Stimulated activated memory B cell treated with anti-CD40 and anti-IgM and Interleukin-4, amounts not matched to agents 10 μg/mL and 1 μg/mL and 100 μg/mL, for 72 hours (primary cell): ENCODE measurements at regions not wholly inside any gene's neighbourhood (a gene's known extent, or its start where the extent isn't known, plus 50 kb on each side); places are given as distances from the start of the nearest gene placed in this dataset.

Experiments
- ATAC-seq: fragments of 150-1000 bp; cut with Tn5 transposase; 2 replicates; pipeline ENCODE4 v1.10.0; 2021
- H3K27ac Mint-ChIP-seq: one replicate; pipeline ENCODE4 v1.8.0; 2022; ENCODE audit warnings: mild to moderate bottlenecking, mixed read lengths
- H3K27me3 Mint-ChIP-seq: one replicate; pipeline ENCODE4 v1.8.0; 2022; ENCODE audit warnings: mixed read lengths
- H3K36me3 Mint-ChIP-seq: one replicate; pipeline ENCODE4 v1.8.0; 2022; ENCODE audit warnings: mixed read lengths
- H3K4me1 Mint-ChIP-seq: one replicate; pipeline ENCODE4 v1.8.0; 2022; ENCODE audit warnings: mixed read lengths
- H3K4me3 Mint-ChIP-seq: one replicate; pipeline ENCODE4 v1.8.0; 2022; ENCODE audit warnings: mild to moderate bottlenecking, moderate library complexity, mixed read lengths
- H3K9me3 Mint-ChIP-seq: one replicate; pipeline ENCODE4 v1.8.0; 2022; ENCODE audit warnings: mixed read lengths

GRCh38 chr10:36168777-36169176, 526.7 kb upstream of the FZD8 start:
- H3K4me3 Mint-ChIP-seq, result no peak overlapping the region
- ATAC-seq, result no peak
- H3K27me3 Mint-ChIP-seq, result no peaks in the 10 kb centered on the region
- no peak overlapping the region for H3K27ac Mint-ChIP-seq
- no peaks in the 10 kb centered on the region for H3K4me1 Mint-ChIP-seq
- no peaks in the 10 kb centered on the region for H3K36me3 Mint-ChIP-seq
- peaks cover 3% of the 10 kb centered on the region for H3K9me3 Mint-ChIP-seq

GRCh38 chr10:36164556-36165504, 522.7 kb upstream of the FZD8 start:
- no peak overlapping the region for H3K27ac Mint-ChIP-seq
- no peak for ATAC-seq
- peaks cover 3% of the 10 kb centered on the region for H3K9me3 Mint-ChIP-seq
- no peaks in the 10 kb centered on the region for H3K36me3 Mint-ChIP-seq
- no peaks in the 10 kb centered on the region for H3K27me3 Mint-ChIP-seq
- H3K4me3 Mint-ChIP-seq, result no peak overlapping the region
- H3K4me1 Mint-ChIP-seq, result no peaks in the 10 kb centered on the region

- no peaks in the 10 kb centered on the region for H3K36me3 Mint-ChIP-seq
- H3K27ac Mint-ChIP-seq, result no peak overlapping the region
- H3K27me3 Mint-ChIP-seq, result no peaks in the 10 kb centered on the region
- H3K9me3 Mint-ChIP-seq, result peaks cover 3% of the 10 kb centered on the region
- no peak for ATAC-seq
- no peak overlapping the region for H3K4me3 Mint-ChIP-seq
- H3K4me1 Mint-ChIP-seq, result no peaks in the 10 kb centered on the region
Measured at GRCh38 chr10:36163827-36164226, 521.7 kb upstream of the FZD8 start.

GRCh38 chr10:36157486-36157885, 515.4 kb upstream of the FZD8 start:
- Mint-ChIP-seq H3K4me3 (no peak overlapping the region), H3K4me1 (no peaks in the 10 kb centered on the region), H3K27ac (no peak overlapping the region), H3K27me3 (no peaks in the 10 kb centered on the region), H3K9me3 (no peaks in the 10 kb centered on the region), H3K36me3 (no peaks in the 10 kb centered on the region)
- no peak for ATAC-seq

GRCh38 chr10:36148207-36148606, 506.1 kb upstream of the FZD8 start:
- Mint-ChIP-seq H3K4me3 (no peak overlapping the region), H3K4me1 (no peaks in the 10 kb centered on the region), H3K36me3 (no peaks in the 10 kb centered on the region), H3K27me3 (no peaks in the 10 kb centered on the region), H3K9me3 (peaks cover 8% of the 10 kb centered on the region), H3K27ac (no peak overlapping the region)
- ATAC-seq, result no peak

- no peak overlapping the region for H3K4me3 Mint-ChIP-seq
- no peaks in the 10 kb centered on the region for H3K4me1 Mint-ChIP-seq
- peaks cover 8% of the 10 kb centered on the region for H3K9me3 Mint-ChIP-seq
- H3K27me3 Mint-ChIP-seq, result no peaks in the 10 kb centered on the region
- no peak overlapping the region for H3K27ac Mint-ChIP-seq
- H3K36me3 Mint-ChIP-seq, result no peaks in the 10 kb centered on the region
- no peak for ATAC-seq
Measured at GRCh38 chr10:36147529-36147928, 505.4 kb upstream of the FZD8 start.

- Mint-ChIP-seq H3K4me1 (no peaks in the 10 kb centered on the region), H3K27me3 (no peaks in the 10 kb centered on the region), H3K27ac (no peak overlapping the region), H3K9me3 (peaks cover 6% of the 10 kb centered on the region), H3K4me3 (no peak overlapping the region), H3K36me3 (no peaks in the 10 kb centered on the region)
- ATAC-seq, result no peak
Measured at GRCh38 chr10:36141856-36142560, 499.9 kb upstream of the FZD8 start.

GRCh38 chr10:36129051-36129450, 487.0 kb upstream of the FZD8 start:
- ATAC-seq, result no peak
- Mint-ChIP-seq H3K36me3 (no peaks in the 10 kb centered on the region), H3K27me3 (no peaks in the 10 kb centered on the region), H3K27ac (no peak overlapping the region), H3K4me1 (no peaks in the 10 kb centered on the region), H3K9me3 (no peaks in the 10 kb centered on the region), H3K4me3 (no peak overlapping the region)

GRCh38 chr10:36126076-36126475, 484.0 kb upstream of the FZD8 start:
- Mint-ChIP-seq H3K4me1 (no peaks in the 10 kb centered on the region), H3K27ac (no peak overlapping the region), H3K27me3 (no peaks in the 10 kb centered on the region), H3K4me3 (no peak overlapping the region), H3K36me3 (no peaks in the 10 kb centered on the region), H3K9me3 (peaks cover 3% of the 10 kb centered on the region)
- no peak for ATAC-seq

GRCh38 chr10:36119455-36119854, 477.4 kb upstream of the FZD8 start:
- Mint-ChIP-seq H3K27me3 (no peaks in the 10 kb centered on the region), H3K27ac (no peak overlapping the region), H3K36me3 (no peaks in the 10 kb centered on the region), H3K4me1 (no peaks in the 10 kb centered on the region), H3K4me3 (no peak overlapping the region), H3K9me3 (peaks cover 9% of the 10 kb centered on the region)
- ATAC-seq, result no peak

- Mint-ChIP-seq H3K36me3 (no peaks in the 10 kb centered on the region), H3K27me3 (no peaks in the 10 kb centered on the region), H3K4me3 (no peak overlapping the region), H3K9me3 (peaks cover 9% of the 10 kb centered on the region), H3K4me1 (no peaks in the 10 kb centered on the region), H3K27ac (no peak overlapping the region)
- no peak for ATAC-seq
Measured at GRCh38 chr10:36118314-36118713, 476.2 kb upstream of the FZD8 start.

GRCh38 chr10:36117890-36118289, 475.8 kb upstream of the FZD8 start:
- ATAC-seq, result no peak
- H3K4me1 Mint-ChIP-seq, result no peaks in the 10 kb centered on the region
- H3K9me3 Mint-ChIP-seq, result peaks cover 9% of the 10 kb centered on the region
- no peak overlapping the region for H3K27ac Mint-ChIP-seq
- H3K36me3 Mint-ChIP-seq, result no peaks in the 10 kb centered on the region
- no peak overlapping the region for H3K4me3 Mint-ChIP-seq
- no peaks in the 10 kb centered on the region for H3K27me3 Mint-ChIP-seq

GRCh38 chr10:36117231-36117630, 475.1 kb upstream of the FZD8 start:
- Mint-ChIP-seq H3K4me3 (no peak overlapping the region), H3K4me1 (no peaks in the 10 kb centered on the region), H3K9me3 (peaks cover 7% of the 10 kb centered on the region), H3K27me3 (no peaks in the 10 kb centered on the region), H3K36me3 (no peaks in the 10 kb centered on the region), H3K27ac (no peak overlapping the region)
- ATAC-seq, result no peak

GRCh38 chr10:36116731-36117130, 474.6 kb upstream of the FZD8 start:
- no peaks in the 10 kb centered on the region for H3K27me3 Mint-ChIP-seq
- H3K27ac Mint-ChIP-seq, result no peak overlapping the region
- no peak for ATAC-seq
- no peak overlapping the region for H3K4me3 Mint-ChIP-seq
- H3K36me3 Mint-ChIP-seq, result no peaks in the 10 kb centered on the region
- H3K4me1 Mint-ChIP-seq, result no peaks in the 10 kb centered on the region
- peaks cover 9% of the 10 kb centered on the region for H3K9me3 Mint-ChIP-seq

- ATAC-seq, result no peak
- peaks cover 9% of the 10 kb centered on the region for H3K9me3 Mint-ChIP-seq
- no peaks in the 10 kb centered on the region for H3K27me3 Mint-ChIP-seq
- H3K36me3 Mint-ChIP-seq, result no peaks in the 10 kb centered on the region
- no peaks in the 10 kb centered on the region for H3K4me1 Mint-ChIP-seq
- no peak overlapping the region for H3K27ac Mint-ChIP-seq
- no peak overlapping the region for H3K4me3 Mint-ChIP-seq
Measured at GRCh38 chr10:36116040-36116439, 473.9 kb upstream of the FZD8 start.

GRCh38 chr10:36115364-36115763, 473.3 kb upstream of the FZD8 start:
- no peaks in the 10 kb centered on the region for H3K36me3 Mint-ChIP-seq
- H3K4me1 Mint-ChIP-seq, result no peaks in the 10 kb centered on the region
- H3K4me3 Mint-ChIP-seq, result no peak overlapping the region

More at GRCh38 chr10:36115364-36115763, 473.3 kb upstream of the FZD8 start:
- H3K9me3 Mint-ChIP-seq, result peaks cover 9% of the 10 kb centered on the region
- no peaks in the 10 kb centered on the region for H3K27me3 Mint-ChIP-seq
- no peak overlapping the region for H3K27ac Mint-ChIP-seq
- no peak for ATAC-seq
